ENCODE measurements at regions not wholly inside any gene's neighbourhood (a gene's known extent, or its start where the extent isn't known, plus 50 kb on each side); places are given as distances from the start of the nearest gene placed in this dataset.

GRCh38 chr6:56327946-56328727, 80.8 kb upstream of the COL21A1 start:
- no peak for TF ChIP-seq CTCF (IDR thresholded peaks at IDR 0.05)
- no peak for TF ChIP-seq POLR2A (IDR thresholded peaks at IDR 0.05)
